ENCODE measurements at regions not wholly inside any gene's neighbourhood (a gene's known extent, or its start where the extent isn't known, plus 50 kb on each side); places are given as distances from the start of the nearest gene placed in this dataset.

DNA sequence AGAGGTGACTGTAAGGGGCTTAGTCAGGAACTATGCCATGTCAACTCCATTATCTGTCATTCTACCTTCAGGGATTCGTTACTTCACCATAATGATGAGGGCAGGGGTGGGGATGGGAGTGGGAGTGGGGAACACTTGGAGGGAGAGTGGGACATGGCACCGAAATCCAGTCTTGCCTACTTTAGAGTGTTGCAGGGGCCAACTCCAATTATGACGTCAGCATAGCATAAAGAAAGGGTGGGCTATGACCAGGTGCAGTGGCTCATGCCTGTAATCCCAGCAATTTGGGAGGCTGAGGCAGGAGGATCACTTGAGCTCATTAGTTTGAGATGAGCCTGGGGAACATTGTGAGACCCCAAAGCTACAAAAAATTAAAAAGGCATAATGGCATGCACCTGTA lies 512.2 kb downstream of the GATA3 start:
- TF ChIP-seq, protein P1, sequence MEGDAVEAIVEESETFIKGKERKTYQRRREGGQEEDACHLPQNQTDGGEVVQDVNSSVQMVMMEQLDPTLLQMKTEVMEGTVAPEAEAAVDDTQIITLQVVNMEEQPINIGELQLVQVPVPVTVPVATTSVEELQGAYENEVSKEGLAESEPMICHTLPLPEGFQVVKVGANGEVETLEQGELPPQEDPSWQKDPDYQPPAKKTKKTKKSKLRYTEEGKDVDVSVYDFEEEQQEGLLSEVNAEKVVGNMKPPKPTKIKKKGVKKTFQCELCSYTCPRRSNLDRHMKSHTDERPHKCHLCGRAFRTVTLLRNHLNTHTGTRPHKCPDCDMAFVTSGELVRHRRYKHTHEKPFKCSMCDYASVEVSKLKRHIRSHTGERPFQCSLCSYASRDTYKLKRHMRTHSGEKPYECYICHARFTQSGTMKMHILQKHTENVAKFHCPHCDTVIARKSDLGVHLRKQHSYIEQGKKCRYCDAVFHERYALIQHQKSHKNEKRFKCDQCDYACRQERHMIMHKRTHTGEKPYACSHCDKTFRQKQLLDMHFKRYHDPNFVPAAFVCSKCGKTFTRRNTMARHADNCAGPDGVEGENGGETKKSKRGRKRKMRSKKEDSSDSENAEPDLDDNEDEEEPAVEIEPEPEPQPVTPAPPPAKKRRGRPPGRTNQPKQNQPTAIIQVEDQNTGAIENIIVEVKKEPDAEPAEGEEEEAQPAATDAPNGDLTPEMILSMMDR (IDR thresholded peaks at IDR 0.05; ENCODE audit: control extremely low read depth, extremely low read depth, low read depth, missing control alignments): no peak
- no peak for DNase-seq (ENCODE audit: extremely low spot score)
- ChIA-PET POLR2A (no interaction called here), CTCF (interaction anchor here (1.5 kb wide), 1 partner anchor 17 kb away, joined by 4 read pairs; no protein-coding TSS in a partner anchor)

- TF ChIP-seq, protein P1 (IDR thresholded peaks at IDR 0.05; ENCODE audit: control extremely low read depth, extremely low read depth, low read depth, missing control alignments): no peak
- DNase-seq (ENCODE audit: extremely low spot score): no peak
- ChIA-PET POLR2A (no interaction called here), CTCF (interaction anchor here (1.0 to 1.5 kb wide), 2 partner anchors 12 to 19 kb away, joined by 3 read pairs; no protein-coding TSS in a partner anchor)
Measured at GRCh38 chr10:8568401-8568800, 513.9 kb downstream of the GATA3 start.

- ChIA-PET POLR2A (no interaction called here), CTCF (no interaction called here)
- no peak for DNase-seq (ENCODE audit: extremely low spot score)
- TF ChIP-seq, protein P1 (IDR thresholded peaks at IDR 0.05; ENCODE audit: control extremely low read depth, extremely low read depth, low read depth, missing control alignments): no peak
Measured at GRCh38 chr10:8575620-8576019, 521.1 kb downstream of the GATA3 start.

DNA sequence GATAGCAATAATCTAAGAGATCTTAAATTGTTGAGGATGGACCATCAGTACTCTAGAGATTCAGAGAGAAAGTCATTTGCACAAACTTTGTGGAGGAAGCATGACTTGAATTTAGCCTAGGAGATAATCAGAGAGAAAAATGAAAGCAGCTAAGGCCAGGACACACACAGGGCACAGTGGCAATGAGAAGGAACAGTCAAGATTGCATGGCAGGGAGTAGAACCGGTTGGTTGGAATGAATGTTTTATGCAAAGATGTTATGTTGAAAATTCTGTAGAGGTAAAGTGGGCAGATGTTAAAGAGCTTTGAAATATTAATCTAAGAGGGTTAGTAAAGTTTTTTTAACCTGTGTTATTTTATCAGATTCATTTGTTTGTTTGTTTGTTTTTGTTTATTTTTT lies 521.8 kb downstream of the GATA3 start:
- CTCF ChIA-PET: no interaction called here
- TF ChIP-seq, protein P1 (IDR thresholded peaks at IDR 0.05; ENCODE audit: control extremely low read depth, extremely low read depth, low read depth, missing control alignments): no peak
- POLR2A ChIA-PET: no interaction called here
- no peak for DNase-seq (ENCODE audit: extremely low spot score)

- CTCF ChIA-PET: no interaction called here
- POLR2A ChIA-PET: no interaction called here
Measured at GRCh38 chr10:8576911-8577310, 522.4 kb downstream of the GATA3 start.

GRCh38 chr10:8577686-8578085 lies 523.2 kb downstream of the GATA3 start:
- CTCF ChIA-PET: no interaction called here
- POLR2A ChIA-PET: no interaction called here
- no peak for DNase-seq (ENCODE audit: extremely low spot score)
- TF ChIP-seq, protein P1 (IDR thresholded peaks at IDR 0.05; ENCODE audit: control extremely low read depth, extremely low read depth, low read depth, missing control alignments): no peak

More at GRCh38 chr10:8576911-8577310, 522.4 kb downstream of the GATA3 start:
- TF ChIP-seq, protein P1 (IDR thresholded peaks at IDR 0.05; ENCODE audit: control extremely low read depth, extremely low read depth, low read depth, missing control alignments): no peak
- DNase-seq (ENCODE audit: extremely low spot score): no peak
